Activated CD4-positive, CD25-positive, alpha-beta regulatory T cell treated with anti-CD3 and anti-CD28 coated beads, Interleukin-2, amount 50 U/mL, for 24 hours (primary cell): ENCODE measurements at regions not wholly inside any gene's neighbourhood (a gene's known extent, or its start where the extent isn't known, plus 50 kb on each side); places are given as distances from the start of the nearest gene placed in this dataset.
A peak's percentile ranks its signal among the peaks of the same experiment; 100 is the strongest.

Source experiments
- ATAC-seq, 2 donors: fragments of 150-1000 bp; cut with Tn5 transposase; one replicate each; pipeline ENCODE4 v1.10.0; 2021; ENCODE audit warnings: mild to moderate bottlenecking in 1 of 2, moderate library complexity in 1 of 2

- peak; percentile 64 to 80 for ATAC-seq
Measured at GRCh38 chr6:156107624-156108101, 652.0 kb upstream of the NOX3 start.

- ATAC-seq = no peak
Measured at GRCh38 chr6:156102129-156102528, 646.5 kb upstream of the NOX3 start.

GRCh38 chr6:156098839-156099238, 643.2 kb upstream of the NOX3 start:
- no peak for ATAC-seq

- no peak for ATAC-seq
Measured at GRCh38 chr6:156087487-156087886, 631.8 kb upstream of the NOX3 start.

DNA sequence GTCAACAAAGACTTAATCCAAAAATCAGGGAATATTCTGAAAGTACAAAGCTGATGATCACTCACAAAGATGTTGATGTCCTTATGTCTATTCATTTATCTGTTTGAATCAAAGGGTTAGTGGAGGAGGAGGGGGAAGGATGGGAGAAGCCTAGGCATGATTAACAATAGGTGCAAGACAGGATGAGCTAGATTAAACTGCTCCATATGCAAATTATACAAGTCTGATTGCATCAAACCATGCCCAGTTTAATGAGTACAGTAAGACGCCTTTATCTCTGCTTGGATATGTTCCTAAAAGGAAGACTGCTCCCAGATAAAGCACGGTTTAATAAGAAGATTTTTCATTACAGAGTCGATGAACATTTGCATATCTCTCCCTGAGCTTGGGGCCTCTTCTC, 626.4 kb upstream of the NOX3 start:
- ATAC-seq = no peak

- ATAC-seq = no peak
Measured at GRCh38 chr6:156080371-156080770, 624.7 kb upstream of the NOX3 start.

DNA sequence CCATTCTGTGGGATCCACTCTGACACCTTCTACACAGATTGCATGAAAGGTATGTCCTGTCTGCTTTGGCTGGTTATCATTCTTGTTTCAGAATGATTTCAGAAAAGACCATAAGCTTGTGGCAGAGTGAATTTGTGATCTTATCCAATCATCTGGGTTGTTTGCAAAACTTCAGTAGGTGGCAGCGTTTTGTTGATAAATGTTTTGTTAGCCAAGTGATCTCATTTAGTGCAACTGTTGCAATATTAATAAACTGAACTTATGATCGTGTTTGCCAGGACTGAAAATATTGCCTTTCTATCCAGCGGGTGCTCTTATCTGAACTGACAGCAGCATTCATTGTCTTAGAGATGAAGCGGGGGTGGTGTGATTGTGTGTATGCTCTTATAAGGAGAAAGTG, 613.2 kb upstream of the NOX3 start:
- ATAC-seq = no peak

DNA sequence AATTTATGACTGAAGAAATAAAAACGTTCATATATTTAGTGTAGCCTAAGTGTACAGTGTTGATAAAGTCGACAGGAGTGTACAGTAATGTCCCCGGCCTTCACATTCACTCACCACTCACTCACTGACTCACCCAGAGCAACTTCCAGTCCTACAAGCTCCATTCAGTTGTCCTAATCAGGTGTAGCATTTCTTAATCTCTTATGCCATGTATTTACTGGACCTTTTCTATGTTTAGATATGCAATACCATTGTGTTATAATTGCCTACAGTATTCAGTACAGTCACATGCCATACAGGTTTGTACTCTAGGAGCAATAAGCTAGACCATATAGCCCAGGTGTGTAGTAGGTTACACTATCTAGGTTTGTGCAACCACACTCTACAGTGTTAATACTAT, 610.2 kb upstream of the NOX3 start:
- ATAC-seq = no peak

DNA sequence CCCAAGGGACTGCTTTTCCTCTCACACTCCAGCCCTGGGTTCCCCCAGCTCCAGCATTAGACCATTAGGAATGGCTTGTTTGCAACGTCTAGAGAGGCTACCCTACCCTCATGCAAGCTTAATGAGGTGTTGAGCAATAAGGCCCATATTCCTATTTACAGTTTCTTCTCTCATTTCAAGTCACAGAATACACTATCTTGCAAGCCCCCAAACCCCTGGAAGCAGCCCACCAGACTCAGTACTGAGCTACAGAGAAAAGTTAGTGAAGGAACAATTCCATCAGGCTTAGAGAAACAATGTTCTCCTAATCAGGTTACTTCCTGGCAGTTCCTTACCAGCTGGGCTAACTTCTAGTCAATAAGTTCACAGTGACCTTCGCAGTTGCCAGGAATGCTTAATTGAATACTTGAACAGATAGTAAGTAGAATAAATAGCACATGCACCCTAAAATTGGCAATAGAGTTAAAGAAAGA, 606.5 kb upstream of the NOX3 start:
- ATAC-seq = no peak

DNA sequence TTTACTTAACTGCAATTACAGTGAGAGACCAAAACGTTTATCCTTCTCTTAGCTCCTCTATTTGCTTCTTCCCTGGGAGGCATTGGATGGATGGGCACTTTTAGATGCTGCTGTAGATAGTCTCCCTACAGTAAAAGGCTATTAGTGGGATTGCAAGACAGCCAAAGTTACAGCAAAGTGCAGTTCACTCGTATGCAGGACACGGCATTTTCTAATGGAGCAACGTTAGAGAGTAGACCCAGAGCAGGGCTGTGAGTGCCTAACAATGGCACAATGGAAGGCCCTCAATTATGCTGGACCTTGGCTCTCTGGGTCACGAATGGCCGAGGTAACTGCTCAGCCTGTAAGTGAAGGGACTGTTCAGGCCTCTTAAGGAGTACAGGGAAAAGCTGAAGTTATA, 605.8 kb upstream of the NOX3 start:
- ATAC-seq = no peak

GRCh38 chr6:156060013-156060412, 604.4 kb upstream of the NOX3 start:
- peak in 1 of 2 donors; percentile 51 for ATAC-seq

- ATAC-seq = no peak
Measured at GRCh38 chr6:156058356-156058755, 602.7 kb upstream of the NOX3 start.

- no peak for ATAC-seq
Measured at GRCh38 chr6:156057869-156058268, 602.2 kb upstream of the NOX3 start.

DNA sequence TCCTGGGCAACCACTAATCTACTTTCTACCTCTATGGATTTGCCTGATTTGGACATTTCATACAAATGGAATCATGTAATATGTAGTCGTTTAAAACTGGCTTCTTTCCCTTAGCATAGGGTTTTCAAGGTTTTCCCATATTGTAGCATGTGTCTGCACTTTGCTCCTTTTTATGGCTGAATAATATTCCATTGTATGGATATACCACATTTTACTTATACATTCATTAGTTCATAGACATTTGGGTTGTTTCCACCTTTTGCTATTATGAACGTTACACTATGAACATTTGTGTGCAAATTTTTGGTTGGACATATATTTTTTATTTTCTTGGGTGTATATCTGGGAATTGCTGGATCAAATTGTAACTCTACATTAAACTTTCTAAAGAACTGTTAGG, 600.4 kb upstream of the NOX3 start:
- no peak for ATAC-seq

DNA sequence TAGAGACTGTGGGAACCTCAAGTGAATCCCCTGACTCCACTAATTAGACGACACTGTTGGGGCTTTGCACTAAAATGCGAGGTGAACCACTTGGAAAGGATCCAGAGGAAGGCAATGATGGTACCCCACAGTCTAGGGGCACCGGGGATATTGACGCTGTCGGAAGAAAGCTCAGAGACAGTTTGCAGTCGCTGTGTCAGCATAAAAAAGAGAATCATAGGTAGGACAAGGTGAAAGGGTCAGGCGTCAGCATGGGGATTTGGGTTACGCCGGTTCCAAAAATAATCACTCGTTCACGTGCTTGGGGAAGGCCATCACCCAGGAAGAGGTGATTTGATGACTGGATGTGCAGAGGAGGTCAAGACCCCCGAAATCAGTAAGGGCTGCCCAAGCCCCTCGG, 598.0 kb upstream of the NOX3 start:
- ATAC-seq = no peak

DNA sequence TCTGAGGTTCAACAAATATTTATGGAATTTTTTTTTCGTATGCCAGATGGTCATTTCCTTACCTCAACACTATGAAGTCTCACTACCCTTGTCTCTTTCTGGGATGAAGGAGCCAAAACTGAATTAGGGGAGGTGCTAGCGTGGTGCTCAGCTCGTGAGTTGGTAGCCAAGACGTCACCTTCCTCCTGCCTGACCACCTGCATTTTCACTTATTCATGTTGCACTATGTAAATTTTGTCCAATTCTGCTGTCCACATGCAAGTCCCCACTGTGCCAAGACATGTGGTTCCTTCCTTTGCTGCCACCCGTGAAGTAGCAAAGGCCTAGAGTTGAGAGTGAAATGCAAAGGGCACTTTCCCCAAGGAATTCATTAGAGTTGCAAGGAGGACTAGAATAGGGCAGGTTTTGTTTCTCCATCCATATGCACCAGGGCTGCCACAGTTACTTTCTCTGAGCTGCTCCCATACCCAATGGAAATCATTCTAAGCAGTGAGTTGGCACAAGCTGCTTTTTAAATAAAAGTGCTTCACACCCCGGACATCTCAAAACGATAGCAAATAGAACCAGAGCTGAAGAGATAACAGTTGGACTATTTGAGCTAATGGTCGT, 591.3 kb upstream of the NOX3 start:
- no peak for ATAC-seq

DNA sequence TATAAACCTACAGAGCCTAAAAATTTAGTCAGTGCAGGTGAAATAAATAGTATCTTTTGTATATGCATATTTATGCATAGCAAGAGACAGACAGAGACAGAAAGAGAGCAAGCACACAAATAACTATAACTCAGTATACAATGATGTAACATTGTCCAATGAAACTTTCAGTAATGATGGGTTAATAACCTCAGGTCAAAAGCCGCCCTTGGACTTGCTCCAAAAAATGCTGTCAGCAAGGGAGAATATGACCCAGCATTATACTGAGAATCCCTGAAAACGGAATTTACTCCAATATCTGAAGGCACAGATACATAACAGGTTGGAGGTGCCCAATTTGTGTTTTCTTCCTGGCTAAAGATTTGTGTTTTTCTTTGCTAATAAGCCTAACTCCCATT, 590.6 kb upstream of the NOX3 start:
- ATAC-seq = no peak

DNA sequence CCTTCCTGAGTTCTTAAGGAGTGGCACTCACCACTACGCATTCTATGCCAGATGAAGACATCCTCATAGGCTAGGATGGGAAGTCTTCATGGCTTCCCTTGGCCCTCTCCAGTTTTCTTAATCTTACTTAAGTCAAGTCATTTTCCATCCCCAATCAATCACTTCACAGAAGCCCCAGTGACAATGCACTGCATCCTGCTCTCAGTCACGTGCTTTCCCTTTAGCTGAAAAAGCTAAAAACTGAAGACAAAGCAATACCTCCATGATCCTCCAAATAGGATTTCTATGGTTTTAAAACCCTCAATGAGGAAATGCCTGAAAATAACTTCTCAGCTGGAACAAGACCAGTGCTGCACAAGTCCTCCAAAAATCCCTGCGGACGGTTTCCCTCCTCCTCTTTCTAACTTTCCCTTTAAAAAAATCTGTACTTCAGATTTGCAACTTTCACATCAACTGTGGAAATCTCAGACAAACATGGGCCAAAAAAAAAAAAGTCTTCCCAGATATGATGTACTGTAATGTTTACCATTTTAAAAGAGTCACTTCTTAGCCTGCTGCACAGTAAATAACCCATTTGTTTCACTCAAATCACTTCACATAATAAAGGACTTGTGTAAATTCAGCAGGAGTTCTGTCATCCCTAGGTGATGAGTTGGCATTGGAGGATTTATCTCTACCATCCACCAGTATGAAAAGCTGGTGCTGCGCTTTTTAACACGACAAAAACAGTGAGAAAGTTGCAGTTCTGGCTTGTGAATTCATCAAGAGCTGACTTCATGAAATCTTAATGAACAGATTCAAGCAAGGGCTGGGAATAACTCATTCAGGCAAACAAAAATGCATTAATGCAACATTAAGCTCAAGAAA, 590.0 kb upstream of the NOX3 start:
- no peak for ATAC-seq

- ATAC-seq = no peak
Measured at GRCh38 chr6:156033598-156033997, 578.0 kb upstream of the NOX3 start.

DNA sequence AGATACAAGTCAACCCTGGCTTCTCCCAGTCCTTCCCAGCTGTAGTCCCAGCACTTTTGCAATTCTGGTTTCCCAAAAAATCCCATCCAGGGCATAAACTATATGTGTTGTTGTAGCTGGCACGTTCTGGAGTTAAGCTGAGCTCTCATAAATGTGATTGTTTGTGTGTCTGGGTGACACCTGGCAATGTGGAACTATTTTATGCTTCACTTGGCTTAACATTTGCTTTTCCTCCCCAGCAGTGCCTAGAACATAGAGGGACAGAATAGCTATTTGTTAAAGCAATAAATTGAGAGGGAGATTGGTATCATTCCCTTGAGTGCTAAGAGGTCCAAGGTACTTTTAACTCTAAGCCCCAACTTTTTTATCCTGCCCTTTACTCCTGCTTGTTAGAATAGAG, 575.9 kb upstream of the NOX3 start:
- no peak for ATAC-seq

DNA sequence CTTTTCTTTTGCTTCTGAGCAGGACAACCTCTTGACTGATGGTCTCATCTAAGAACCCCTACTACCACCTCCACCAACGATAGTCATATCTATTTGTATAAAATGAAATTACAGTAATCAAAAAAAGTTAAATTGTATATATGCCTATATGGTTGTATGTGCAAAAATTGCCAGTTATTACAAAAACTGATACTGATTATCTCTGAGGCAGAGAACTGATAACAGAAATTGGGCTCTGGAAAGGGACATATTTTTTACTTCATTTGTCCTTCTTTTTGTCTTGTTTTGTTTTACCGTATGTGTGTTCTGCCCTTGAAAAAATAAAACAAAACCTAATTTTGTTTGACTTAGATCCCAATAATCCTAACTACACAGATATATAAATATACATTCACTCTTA, 574.4 kb upstream of the NOX3 start:
- no peak for ATAC-seq

- ATAC-seq = no peak
Measured at GRCh38 chr6:156029286-156029985, 573.8 kb upstream of the NOX3 start.

DNA sequence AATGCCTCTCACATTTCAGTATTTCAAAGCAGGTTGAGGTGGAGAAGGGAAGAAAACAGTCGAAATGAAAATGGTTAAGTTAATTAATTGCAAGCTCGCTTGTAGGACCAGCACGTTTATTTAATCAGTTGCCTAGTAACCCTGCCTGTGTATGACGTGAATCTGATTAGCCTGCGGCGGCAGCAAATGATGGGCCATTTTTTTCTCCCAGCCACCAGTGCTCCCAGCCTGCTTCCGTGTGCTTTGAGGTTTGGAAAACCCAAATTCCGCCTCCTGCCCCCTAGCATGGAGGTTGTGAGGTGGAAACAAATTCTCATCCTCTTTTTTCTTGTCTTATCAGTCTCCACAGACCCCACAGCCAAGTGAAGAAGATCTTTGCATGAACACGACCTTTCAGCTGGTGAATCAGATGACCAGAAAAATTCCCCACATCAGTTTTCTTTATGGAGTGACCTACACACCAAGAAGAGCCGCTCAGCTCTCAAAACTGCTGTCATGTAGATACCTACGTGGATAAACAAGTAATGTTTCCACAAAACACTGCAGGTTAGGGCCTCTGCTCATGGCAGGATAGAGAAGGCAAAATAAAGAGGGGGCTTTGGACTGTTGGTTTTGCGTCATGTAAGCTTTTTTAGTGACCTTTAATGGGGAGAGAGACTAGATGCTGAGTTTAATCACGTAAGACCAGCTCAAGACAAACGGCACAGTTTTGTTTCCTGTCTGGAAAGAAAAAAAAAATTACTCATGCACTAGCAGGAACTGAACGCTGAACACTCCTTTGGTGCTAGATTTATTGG, 572.9 kb upstream of the NOX3 start:
- peak; percentile 63 to 67 for ATAC-seq
